ENCODE measurements at regions not wholly inside any gene's neighbourhood (a gene's known extent, or its start where the extent isn't known, plus 50 kb on each side); places are given as distances from the start of the nearest gene placed in this dataset.

DNA sequence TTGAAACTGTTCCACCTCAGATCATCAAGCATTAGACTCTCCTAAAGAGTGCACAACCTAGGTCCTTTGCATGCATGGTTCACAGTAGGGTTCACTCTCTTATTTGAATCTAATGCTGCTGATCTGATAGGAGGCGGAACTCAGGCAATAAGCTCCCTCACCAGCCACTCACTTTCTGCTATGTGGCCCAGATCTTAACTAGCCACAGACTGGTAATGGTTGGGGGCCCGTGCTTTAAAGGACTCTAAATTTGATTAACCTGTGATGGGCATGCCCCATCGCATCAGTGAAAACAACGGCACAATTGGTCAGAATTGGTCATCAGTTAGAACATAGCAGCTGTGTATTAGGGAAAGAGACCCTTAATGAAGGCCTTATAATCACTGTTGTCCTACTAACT is 753.7 kb upstream of the SORCS1 start:
- TF ChIP-seq POLR2AphosphoS5 (IDR thresholded peaks at IDR 0.05; ENCODE audit: low read depth, low read length) (no peak), EZH2 (IDR thresholded peaks at IDR 0.05) (no peak), CEBPB (IDR thresholded peaks at IDR 0.05; ENCODE audit: low read depth) (no peak), EZH2phosphoT487 (IDR thresholded peaks at IDR 0.05; ENCODE audit: borderline replicate concordance) (no peak), SP1 (IDR thresholded peaks at IDR 0.05; ENCODE audit: low read depth) (no peak), POLR2A (IDR thresholded peaks at IDR 0.05; ENCODE audit: borderline replicate concordance, extremely low read depth, insufficient read depth, insufficient read length) (no peak), TCF7L2 (IDR thresholded peaks at IDR 0.05; ENCODE audit: borderline replicate concordance, extremely low read depth, insufficient read depth, insufficient read length) (no peak), SRF (IDR thresholded peaks at IDR 0.05; ENCODE audit: low read depth) (no peak), JUND (IDR thresholded peaks at IDR 0.05) (no peak)
- TF ChIP-seq, protein P1, sequence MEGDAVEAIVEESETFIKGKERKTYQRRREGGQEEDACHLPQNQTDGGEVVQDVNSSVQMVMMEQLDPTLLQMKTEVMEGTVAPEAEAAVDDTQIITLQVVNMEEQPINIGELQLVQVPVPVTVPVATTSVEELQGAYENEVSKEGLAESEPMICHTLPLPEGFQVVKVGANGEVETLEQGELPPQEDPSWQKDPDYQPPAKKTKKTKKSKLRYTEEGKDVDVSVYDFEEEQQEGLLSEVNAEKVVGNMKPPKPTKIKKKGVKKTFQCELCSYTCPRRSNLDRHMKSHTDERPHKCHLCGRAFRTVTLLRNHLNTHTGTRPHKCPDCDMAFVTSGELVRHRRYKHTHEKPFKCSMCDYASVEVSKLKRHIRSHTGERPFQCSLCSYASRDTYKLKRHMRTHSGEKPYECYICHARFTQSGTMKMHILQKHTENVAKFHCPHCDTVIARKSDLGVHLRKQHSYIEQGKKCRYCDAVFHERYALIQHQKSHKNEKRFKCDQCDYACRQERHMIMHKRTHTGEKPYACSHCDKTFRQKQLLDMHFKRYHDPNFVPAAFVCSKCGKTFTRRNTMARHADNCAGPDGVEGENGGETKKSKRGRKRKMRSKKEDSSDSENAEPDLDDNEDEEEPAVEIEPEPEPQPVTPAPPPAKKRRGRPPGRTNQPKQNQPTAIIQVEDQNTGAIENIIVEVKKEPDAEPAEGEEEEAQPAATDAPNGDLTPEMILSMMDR (IDR thresholded peaks at IDR 0.05 in 2 of 3, conservative IDR thresholded peaks at IDR 0.05 in 1 of 3; ENCODE audit: borderline replicate concordance in 1 of 3, insufficient read depth in 1 of 3, low read depth in 2 of 3, low read length in 2 of 3), result no peak
- TF ChIP-seq, protein P2, sequence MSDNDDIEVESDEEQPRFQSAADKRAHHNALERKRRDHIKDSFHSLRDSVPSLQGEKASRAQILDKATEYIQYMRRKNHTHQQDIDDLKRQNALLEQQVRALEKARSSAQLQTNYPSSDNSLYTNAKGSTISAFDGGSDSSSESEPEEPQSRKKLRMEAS (IDR thresholded peaks at IDR 0.05), result no peak
- TF ChIP-seq, protein P3, sequence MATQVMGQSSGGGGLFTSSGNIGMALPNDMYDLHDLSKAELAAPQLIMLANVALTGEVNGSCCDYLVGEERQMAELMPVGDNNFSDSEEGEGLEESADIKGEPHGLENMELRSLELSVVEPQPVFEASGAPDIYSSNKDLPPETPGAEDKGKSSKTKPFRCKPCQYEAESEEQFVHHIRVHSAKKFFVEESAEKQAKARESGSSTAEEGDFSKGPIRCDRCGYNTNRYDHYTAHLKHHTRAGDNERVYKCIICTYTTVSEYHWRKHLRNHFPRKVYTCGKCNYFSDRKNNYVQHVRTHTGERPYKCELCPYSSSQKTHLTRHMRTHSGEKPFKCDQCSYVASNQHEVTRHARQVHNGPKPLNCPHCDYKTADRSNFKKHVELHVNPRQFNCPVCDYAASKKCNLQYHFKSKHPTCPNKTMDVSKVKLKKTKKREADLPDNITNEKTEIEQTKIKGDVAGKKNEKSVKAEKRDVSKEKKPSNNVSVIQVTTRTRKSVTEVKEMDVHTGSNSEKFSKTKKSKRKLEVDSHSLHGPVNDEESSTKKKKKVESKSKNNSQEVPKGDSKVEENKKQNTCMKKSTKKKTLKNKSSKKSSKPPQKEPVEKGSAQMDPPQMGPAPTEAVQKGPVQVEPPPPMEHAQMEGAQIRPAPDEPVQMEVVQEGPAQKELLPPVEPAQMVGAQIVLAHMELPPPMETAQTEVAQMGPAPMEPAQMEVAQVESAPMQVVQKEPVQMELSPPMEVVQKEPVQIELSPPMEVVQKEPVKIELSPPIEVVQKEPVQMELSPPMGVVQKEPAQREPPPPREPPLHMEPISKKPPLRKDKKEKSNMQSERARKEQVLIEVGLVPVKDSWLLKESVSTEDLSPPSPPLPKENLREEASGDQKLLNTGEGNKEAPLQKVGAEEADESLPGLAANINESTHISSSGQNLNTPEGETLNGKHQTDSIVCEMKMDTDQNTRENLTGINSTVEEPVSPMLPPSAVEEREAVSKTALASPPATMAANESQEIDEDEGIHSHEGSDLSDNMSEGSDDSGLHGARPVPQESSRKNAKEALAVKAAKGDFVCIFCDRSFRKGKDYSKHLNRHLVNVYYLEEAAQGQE (IDR thresholded peaks at IDR 0.05; ENCODE audit: low read depth), result no peak

Measured in HCT116 (cell line).